Hematopoietic multipotent progenitor cell treated with erythropoietin and hydrocortisone succinate and interleukin-3 and kit ligand, for 4 days (in vitro differentiated cells): ENCODE measurements at regions not wholly inside any gene's neighbourhood (a gene's known extent, or its start where the extent isn't known, plus 50 kb on each side); places are given as distances from the start of the nearest gene placed in this dataset.

Experiments used
- DNase-seq: peaks from one replicate; pipeline ENCODE4 v3.0.0-alpha.2; 2015

DNA sequence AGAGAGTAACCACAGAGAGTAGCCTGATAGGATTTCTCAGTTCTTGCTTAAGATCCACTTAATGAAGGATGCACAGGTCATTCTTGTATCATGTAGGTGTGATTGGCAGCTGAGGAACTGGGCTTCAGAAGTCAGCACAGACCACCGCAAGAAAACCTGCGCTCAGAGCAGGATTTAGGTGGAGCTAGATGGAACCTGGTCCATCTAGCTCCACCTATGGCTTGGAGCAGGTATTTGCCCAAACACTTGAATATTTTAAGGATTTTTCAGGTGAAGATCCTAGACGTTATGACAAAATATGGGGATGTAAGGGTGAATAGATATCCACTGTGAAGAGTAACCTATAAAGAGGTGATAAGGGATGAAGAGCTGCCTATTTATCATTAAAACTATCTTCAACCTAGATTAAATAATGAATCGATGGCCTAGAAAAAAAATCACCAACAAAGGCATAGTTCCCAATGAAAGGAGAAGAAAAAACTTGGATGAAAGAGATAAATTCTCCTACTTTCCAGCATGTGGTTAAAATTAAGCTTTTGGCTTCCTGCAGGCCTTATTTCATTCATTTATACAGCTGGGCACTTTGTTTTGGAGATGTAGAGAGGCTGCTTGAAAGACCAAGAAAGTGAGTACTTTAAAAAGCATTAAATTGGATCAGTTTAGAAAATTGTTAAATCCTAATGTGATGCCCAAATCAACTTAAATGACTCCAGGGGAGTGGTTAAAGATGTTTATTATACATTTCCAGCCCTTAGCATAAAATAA lies 778.4 kb upstream of the GJE1 start:
- DNase-seq: no peak

GRCh38 chr6:141351721-141352120 lies 781.0 kb upstream of the GJE1 start:
- DNase-seq: no peak

- no peak for DNase-seq
Measured at GRCh38 chr6:141349710-141350109, 783.0 kb upstream of the GJE1 start.

GRCh38 chr6:141347906-141348492 lies 784.7 kb upstream of the GJE1 start:
- DNase-seq: no peak

GRCh38 chr6:141347086-141347485 lies 785.6 kb upstream of the GJE1 start:
- DNase-seq: no peak

GRCh38 chr6:141346535-141346934 lies 786.2 kb upstream of the GJE1 start:
- no peak for DNase-seq

DNA sequence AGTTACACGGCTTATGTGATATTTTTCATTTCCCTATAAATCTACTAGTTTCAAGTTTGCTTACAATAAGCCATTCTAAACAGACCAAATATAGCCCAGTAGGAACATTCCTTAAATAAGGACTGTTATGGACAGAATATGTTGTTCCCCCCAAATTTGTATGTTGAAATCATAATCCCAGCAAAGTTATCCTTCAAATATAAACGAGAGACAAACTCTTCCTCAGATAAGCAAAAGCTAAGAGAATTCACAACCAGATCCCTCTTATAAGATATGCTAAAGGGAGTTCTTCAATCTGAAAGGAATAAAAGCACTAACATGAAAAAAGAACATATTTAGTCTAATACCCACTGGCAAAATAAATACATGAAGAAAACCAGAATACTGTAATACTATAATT lies 795.5 kb upstream of the GJE1 start:
- DNase-seq: no peak

GRCh38 chr6:141335477-141336273 lies 797.0 kb upstream of the GJE1 start:
- no peak for DNase-seq

GRCh38 chr6:141326925-141327324 lies 805.8 kb upstream of the GJE1 start:
- no peak for DNase-seq

DNA sequence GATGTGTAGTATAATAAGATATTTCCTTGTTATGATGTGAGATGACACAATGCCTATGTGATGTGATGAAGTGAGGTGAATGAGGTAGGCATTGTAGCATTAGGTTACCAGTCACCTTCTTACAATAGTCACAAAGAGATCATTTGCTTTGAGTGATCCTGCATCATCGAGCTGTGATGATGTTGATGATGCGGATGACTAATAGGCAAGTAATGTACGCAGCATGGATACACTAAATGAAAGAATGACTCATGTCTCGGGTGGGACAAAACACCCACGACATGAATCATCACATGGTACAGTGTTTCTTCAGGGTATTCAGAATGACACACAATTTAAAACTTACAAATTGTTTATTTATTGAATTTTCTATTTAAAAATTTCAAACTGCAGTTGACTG lies 806.3 kb upstream of the GJE1 start:
- no peak for DNase-seq

GRCh38 chr6:141321493-141322347 lies 811.0 kb upstream of the GJE1 start:
- DNase-seq: no peak

DNA sequence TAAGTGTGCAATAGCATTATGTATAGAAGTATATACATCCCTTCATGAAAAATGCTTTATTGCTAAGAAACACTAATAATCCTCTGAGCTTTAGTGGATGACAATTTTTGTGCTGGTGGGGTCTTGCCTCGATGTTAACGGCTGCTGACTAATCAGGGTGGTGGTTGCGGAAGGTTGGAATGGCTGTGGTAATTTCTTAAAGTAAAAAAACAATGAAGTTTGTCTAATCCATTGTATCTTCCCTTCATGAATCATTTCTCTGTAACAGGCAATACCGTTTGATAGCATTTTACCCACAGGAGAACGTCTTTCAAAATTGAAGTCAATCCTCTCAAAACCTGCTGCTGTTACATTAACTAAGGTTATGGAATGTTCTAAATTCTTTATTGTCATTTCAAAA lies 816.5 kb upstream of the GJE1 start:
- DNase-seq: no peak

DNA sequence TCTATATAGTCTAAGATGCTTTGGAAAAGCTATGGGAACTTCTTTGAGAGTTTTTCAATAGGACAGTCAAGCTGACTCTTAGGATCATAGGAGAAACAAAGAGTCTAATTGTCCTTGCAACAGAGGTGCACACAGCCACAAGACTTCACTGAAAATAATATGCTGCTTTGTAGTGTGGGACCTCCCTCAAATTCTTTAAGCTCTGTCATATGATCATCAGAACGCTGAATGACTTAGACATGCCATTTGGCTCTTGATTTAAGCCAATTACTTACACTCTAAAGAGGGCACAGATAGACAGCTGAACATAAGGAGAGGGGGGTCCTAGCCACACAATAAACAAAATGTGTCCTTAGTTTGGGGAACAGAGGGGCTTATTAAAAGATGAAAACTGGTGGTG lies 818.7 kb upstream of the GJE1 start:
- DNase-seq: no peak

DNA sequence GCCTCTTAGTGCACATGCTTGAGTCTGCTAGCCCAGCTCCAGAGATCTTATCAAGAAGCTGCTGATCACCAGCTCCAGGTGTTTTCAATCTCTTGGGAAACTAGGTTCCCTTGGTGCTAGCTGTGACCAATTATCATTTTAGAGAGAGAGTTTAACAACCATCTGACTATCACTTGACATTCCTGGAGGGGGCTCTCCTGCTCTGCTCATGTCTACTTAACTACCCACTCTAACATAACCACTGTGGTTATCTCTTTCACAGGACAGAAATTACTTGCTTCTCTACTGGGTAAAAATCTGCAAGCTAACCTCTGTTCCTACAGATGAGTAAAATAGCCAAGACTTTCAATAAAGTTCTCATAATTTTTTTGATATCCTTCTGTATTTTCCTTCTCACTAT lies 823.4 kb upstream of the GJE1 start:
- peak; percentile 28 for DNase-seq

GRCh38 chr6:141307309-141307998 lies 825.3 kb upstream of the GJE1 start:
- DNase-seq: no peak

DNA sequence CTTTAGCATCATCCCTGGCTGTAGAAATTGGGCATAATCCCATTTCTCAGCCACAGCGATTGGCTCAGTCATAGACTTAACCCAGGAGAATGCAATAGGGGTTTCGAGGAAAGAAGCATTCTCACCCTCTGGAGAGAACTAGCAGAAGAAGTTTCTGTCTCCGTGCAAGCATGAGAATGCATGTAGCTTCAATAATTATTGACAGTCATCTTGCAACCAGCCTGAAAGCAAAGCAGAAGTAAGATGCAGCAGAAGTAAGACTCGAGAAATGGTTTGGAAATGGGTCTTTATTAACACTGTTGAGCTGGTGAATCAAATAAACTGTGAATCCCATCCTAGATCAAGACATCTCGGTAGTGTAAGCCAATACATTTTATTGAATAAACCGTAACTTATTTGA lies 828.8 kb upstream of the GJE1 start:
- no peak for DNase-seq

DNA sequence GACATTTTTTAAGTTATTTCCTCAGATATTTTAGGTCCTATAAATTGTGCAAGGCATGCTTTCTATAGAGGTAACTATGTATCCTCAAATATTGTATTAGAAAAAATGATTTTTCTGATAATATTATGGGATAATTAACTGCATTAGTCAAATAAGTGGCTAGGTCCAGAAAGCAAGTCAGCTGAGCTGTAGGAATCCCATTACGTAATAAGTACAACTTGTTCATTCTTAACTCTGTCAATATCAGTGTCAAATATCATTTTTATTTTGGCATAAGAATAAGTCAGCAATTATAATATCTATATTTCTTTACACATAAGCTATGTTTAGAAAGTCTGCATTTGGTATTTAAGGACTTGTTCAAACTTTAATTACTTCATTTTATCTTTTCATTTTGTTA lies 830.9 kb upstream of the GJE1 start:
- no peak for DNase-seq

- no peak for DNase-seq
Measured at GRCh38 chr6:141290941-141291721, 841.6 kb upstream of the GJE1 start.

DNA sequence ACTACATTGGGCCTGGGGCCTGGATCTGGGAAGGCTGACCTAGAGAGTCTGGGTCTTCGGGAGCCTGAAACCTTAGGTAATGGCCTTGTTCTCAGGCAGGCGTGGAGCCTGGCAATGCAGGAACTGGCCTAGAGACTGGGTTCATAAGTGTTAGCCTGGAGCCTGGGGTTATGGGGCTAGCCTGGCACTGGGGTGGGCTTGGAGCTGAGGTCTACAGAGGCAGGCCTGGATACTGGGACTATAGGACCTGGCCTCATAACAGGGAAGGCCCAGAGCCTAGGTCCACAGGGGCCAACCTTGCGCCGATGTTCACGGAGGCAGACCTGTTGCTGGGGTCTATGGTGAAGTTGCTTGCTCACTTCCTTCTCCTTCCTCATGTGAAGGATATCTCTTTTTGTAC lies 843.8 kb upstream of the GJE1 start:
- no peak for DNase-seq

- no peak for DNase-seq
Measured at GRCh38 chr6:141282263-141282662, 850.5 kb upstream of the GJE1 start.

DNA sequence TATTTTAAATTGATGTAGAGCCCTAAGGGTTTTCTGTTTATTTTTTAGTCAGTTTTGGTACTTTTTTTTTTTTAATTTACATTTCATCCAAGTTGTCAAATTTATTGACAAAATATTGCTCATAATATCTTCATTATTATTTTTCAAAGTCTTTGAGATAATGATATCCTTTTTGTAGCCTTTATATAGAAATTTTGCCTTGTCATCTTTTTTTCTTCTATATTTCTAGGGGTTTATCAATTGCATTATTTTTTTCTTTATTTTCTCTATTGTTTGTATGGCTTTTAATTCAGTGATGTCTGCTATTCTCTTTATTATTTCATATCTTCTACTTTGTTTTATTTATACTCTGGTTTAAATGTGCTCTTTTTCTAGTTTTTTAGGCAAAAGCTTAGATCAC lies 863.0 kb upstream of the GJE1 start:
- DNase-seq: no peak

- no peak for DNase-seq
Measured at GRCh38 chr6:141267420-141267819, 865.3 kb upstream of the GJE1 start.
